Omental fat pad (tissue), 3 donors: ENCODE measurements at regions not wholly inside any gene's neighbourhood (a gene's known extent, or its start where the extent isn't known, plus 50 kb on each side); places are given as distances from the start of the nearest gene placed in this dataset.

Experiments used
- ATAC-seq: fragments of 150-250 bp; one replicate; pipeline ENCODE4 v1.9.1; 2016; ENCODE audit warnings: mild to moderate bottlenecking, moderate library complexity; ENCODE audit not compliant: low FRiP score
- DNase-seq: peaks from one replicate; pipeline ENCODE4 v3.0.0-alpha.2; 2019; ENCODE audit warnings: low spot score
- CTCF ChIP-seq, 3 donors: fragments of 450-650 bp; IDR thresholded peaks; one replicate each; pipeline ENCODE4 v1.5.1; 2016 to 2017; ENCODE audit warnings: antibody characterized with exemption in 3 of 3, mild to moderate bottlenecking in 3 of 3, moderate library complexity in 2 of 3

GRCh38 chr10:64535131-64535867, 1014.1 kb downstream of the REEP3 start:
- TF ChIP-seq CTCF (IDR thresholded peaks at IDR 0.05) = no peak
- ATAC-seq = no peak
- no peak for DNase-seq

GRCh38 chr10:64537112-64537511, 1015.9 kb downstream of the REEP3 start:
- DNase-seq (no peak), ATAC-seq (no peak)
- TF ChIP-seq CTCF (IDR thresholded peaks at IDR 0.05) = no peak

GRCh38 chr10:64537928-64538327, 1016.7 kb downstream of the REEP3 start:
- TF ChIP-seq CTCF (IDR thresholded peaks at IDR 0.05) = no peak
- ATAC-seq (no peak), DNase-seq (no peak)

- DNase-seq = no peak
- no peak for TF ChIP-seq CTCF (IDR thresholded peaks at IDR 0.05)
- no peak for ATAC-seq
These were observed 1024.9 kb downstream of the REEP3 start for GRCh38 chr10:64546073-64546472.

- TF ChIP-seq CTCF (IDR thresholded peaks at IDR 0.05) = no peak
- ATAC-seq (no peak), DNase-seq (no peak)
These were observed 1026.0 kb downstream of the REEP3 start for GRCh38 chr10:64547168-64547567.

GRCh38 chr10:64555666-64556065, 1034.5 kb downstream of the REEP3 start:
- no peak for DNase-seq
- TF ChIP-seq CTCF (IDR thresholded peaks at IDR 0.05) = no peak
- ATAC-seq = no peak

- no peak for TF ChIP-seq CTCF (IDR thresholded peaks at IDR 0.05)
- DNase-seq (no peak), ATAC-seq (no peak)
These were observed 1037.1 kb downstream of the REEP3 start for GRCh38 chr10:64558094-64558835.
